ENCODE measurements at regions not wholly inside any gene's neighbourhood (a gene's known extent, or its start where the extent isn't known, plus 50 kb on each side); places are given as distances from the start of the nearest gene placed in this dataset.
"Not testable (repeated sequence)": the region's sequence is repeated elsewhere in the genome, so short reads cannot be mapped to it uniquely, and the experiment has no call there.

DNA sequence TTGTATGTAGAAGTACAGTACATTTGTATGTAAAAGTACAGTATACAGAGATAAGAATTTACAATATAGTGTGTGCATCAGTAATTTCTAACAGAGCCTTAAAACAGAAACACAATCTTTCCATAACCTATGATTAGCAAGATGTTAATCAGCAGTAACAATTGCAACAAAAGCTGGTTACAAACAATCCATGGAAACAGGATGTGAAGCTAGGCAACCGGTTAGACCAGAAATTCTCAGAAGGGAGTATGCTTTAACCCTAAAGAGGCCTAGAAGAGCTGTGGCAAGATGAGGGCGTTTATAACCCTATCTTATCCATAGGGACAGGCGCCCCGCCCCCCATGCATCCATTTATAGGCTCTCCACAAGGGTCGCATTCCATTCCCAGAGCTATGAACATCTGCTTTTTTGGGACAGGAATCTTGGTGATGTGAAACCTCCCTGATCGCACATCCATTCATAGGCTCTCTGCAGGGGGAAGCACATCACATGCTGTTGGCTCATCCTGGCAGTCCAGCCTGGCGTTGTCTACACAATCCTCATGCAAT lies 180.3 kb downstream of the PDGFRA start:
- DNase-seq, result not testable (repeated sequence)

DNA sequence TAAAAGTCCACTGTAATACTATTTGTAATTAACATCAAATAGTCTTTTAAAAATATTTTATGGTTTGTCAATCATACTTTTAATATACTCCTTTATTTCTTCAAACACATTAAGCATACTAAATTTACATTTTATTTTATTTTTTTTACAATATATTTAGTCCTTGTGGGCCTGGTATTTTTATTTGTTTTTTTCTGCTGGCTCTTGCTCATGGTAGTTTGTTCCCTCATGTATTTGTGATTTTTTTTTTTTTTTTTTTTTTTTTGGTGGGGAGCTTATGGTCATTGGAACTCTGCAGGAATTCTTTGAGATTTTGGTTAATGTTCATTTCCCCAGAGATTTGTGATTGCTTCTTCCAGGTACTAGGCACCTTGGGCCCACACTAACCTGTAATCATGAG lies 185.5 kb downstream of the PDGFRA start:
- no peak for DNase-seq

DNA sequence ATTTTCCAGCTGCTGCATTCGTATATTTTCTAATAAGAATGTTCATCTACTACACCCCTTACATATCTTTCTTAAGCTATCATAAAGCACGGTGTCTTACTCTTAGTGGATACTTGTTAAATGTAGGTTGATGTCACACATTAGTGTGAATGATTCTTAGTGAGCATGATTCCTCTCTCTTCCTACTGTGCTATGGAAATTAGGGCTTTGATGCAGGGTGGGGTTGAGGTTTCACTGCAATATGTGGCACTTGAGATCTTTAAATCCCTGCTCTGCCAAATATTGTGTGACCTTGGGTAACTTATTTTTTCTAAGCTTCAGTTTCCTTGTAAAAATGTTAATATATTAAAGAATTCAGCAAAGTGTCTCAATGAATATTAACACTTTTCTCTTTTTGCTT lies 188.4 kb downstream of the PDGFRA start:
- DNase-seq, result no peak

DNA sequence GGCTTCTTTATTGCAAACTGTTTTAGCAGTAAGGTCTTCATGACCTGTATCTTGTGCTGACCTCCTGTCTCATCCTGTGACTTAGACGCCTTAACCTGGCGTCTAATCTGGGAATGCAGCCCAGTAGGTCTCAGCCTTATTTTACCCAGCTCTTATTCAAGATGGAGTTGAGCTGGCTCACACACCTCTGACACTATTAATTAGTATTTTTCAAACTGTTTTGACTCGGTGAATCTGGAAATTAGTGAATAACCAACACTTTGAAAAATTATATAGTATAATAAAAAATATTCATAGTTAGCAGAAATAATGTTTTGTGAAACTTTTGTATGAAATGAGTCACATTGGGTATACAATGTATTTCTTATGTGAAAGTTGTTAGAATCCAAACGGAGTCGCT lies 189.4 kb downstream of the PDGFRA start:
- no peak for DNase-seq

DNA sequence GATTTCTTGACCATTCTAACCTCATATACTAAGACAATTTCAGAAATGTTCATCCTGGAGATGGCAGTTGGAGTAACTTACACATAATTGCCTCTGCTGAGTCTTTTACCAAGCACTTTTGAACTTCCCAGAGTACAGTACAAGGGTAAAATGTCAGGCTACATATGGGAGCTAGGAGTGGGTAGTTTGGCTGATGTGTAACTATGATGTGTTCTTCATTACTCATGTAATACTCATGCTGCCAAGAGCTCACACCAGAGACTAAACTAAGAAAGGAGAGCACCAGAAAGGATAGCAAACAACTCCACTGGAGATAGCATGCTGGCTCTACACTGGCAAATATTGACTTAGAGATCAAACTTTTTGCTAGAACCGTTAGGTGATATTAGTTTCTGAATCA lies 194.0 kb downstream of the PDGFRA start:
- no peak for DNase-seq

DNA sequence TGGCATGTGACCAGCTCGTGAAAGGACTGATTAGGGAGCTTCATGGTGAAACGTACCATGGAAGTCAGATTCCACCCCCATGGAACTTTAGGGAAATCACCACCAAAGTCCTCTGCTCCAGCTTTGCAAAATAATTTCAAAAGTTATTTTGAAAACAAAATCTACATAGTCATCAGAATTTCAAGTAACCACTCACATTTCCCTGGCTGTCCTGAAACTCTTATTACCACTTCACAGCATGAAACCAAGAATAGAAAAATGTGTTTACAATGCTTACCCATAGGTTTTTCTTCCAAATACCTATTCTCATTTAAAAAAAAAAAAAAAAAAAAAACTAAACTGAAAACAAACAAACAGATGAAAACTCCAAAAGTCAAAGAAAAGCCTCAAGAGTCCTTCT lies 198.7 kb downstream of the PDGFRA start:
- DNase-seq, result no peak

DNA sequence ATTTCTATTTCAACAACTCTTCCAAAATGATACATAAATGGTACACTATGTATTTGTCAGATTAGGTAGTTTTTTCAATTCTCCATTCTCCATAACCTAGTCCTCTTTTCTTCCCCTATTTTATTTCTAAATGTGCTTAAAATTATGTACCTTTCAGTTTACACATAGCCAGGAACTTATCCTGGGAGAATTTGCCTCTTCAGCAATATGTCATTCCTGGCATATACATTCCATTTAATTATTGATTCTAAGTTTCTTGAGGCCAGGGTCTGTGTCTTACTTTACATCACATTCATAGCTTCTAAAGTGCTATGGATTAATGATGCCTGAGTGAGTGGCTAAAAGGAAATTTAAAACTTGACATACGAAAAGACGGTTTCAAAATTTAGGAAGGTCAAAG lies 199.8 kb downstream of the PDGFRA start:
- DNase-seq, result no peak

DNA sequence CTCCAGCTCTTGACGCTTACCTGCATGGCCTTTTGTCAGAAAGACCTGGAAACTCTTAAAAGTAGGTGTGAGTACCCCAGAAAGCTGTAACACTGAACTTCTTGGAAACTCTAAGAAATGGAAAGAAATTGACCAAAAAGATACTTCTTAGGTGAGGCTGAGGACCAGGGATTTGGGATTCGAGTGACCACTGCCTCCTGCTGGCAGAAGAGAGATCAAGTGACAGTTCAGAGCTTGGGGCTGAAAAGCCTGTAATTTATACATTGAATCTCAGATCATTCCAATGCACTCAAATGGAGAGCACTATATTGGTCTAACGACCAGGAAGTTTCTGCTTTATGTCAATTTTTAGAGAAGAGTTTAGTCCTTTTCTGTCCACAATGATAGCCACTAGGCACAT lies 204.6 kb downstream of the PDGFRA start:
- DNase-seq, result peak; percentile 37

DNA sequence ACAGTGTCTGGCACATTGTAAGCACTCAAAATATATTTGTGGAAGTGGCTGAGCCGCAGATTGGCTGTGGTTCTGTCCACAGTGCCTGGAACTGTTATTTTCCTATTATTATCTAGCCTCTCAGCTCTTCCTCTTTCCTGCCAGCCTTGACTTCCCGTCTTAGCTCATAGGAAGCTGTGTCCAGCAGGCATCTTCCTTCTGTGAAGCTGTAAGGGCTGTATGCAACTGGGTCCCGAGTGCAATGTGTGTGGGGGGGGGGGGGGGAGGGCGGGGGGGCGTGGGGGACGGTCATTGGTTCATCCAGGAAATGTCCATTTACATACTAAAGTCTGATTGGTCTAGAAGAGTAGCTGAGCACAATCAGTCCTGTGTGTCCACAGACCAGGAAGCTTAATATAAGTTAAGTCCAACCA lies 210.7 kb downstream of the PDGFRA start:
- peak; percentile 60 for DNase-seq

DNA sequence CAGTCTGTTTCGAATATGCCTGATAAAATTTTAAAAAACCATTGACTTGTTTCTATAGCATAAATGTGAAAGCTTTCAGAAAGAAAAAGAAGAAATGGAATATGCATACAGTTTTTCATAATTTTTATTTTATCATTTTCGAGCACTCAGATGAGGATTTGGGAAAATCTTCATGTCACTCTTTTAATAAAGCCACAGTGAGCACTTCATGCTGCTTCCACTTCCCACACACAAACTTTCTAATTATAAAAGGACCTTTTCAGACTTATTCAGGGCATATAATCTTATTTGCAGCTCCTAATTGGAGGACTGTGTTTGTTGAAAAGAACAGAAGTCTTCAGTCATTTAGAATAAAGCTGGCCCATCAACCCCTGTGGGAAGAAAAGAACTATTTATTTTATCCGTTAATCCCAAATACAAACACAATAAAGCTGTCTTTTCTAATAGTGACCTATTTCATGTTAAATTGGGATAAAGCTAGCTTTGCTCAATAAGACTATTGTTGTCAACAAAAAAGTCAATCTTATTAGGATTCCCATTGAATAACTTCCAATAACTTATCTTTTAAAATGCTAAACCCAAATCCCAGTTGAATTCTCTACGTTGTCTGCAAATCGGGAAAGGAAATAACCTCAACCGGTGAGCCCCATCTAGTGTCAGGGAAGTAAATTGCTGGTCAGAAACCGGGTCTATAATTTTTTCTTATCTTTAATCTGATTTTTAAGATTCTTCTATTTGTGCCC lies 211.5 kb downstream of the PDGFRA start:
- DNase-seq, result peak; percentile 65

DNA sequence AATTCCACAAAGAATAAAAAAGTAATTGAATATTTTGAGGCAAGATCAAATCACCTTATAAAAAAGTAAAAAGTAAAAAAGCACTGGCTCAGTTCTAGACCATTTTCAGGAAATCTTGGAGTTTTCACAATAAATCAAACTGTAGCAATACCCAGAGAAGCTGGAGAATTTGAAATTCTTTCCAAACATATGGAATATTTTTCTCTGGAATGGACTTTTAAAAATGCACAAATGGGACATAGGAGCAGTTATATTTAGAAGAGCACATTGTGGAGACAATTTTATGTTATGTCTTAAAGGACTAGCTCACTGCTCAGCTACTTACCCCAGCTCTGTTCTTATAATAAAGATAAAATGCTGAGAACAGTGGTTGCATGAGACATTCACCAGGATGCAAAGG lies 211.9 kb upstream of the KIT start:
- DNase-seq, result no peak

DNA sequence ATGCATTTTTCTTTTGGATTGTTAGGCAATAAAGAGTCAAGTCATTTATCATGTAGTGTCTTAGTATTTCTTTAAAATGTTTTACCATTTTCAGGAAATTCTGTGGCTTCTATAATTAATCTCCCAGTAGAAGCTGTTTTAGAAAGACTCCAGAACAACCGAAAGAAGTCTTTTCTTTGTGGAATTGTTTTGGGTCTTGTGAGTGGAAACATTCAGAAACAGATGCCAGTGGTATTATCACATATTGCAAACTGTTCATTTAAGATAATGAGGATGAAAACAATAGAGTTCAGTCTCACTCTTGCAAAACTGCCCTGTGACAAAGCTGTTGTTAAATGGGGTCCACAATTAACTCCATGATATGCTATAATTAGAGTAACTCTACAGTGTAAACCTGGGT lies 211.2 kb upstream of the KIT start:
- DNase-seq, result peak; percentile 54

DNA sequence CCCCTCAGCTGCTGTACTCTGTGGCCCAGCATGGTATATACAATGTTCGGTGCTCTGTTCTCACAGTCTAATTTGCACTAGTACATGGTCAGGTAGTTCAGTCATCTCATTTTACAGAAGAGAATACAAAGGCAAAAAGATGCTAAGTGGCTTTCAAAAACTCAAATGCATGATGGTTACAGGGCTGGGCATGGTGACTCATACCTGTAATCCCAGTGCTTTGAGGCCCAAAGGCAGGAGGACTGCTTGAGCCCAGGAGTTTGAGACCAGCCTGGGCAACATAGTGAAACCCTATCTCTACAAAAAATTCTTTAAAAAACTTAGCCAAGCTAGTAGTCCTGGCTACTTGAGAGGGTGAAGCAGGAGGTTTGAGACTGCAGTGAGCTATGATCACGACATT lies 210.5 kb upstream of the KIT start:
- no peak for DNase-seq

DNA sequence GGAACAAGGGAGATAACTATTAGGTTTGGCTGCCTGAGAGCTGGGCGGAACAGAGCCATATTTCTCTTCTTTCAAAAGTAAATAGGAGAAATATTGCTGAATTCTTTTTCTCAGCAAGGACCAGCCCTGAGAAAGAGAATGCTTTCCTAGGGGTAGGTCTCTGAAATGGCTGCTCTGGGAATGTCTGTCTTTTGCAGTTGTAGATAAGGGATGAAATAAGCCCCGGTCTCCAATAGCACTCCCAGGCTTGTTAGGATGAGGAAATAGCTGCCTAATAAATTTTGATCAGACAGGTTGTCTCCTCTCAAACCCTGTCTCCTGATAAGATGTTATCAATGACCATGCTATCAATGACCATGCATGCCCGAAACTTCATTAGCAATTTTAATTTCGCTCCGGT lies 207.8 kb upstream of the KIT start:
- DNase-seq, result no peak

DNA sequence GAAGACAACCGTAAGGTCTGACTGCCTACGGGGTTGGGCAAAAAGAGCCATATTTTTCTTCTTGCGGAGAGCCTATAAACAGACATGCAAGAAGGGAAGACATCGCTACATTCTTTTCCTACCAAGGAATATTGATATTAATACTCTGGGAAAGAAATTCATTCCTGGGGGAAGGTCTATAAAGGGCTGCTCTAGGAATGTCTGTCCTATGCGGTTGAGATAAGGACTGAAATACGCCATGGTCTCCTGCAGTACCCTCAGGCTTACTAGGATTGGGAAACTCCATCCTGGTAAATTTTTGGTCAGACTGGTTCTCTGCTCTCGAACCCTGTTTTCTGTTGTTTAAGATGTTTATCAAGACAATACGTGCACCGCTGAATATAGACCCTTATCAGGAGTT lies 190.8 kb upstream of the KIT start:
- DNase-seq, result not testable (repeated sequence)

DNA sequence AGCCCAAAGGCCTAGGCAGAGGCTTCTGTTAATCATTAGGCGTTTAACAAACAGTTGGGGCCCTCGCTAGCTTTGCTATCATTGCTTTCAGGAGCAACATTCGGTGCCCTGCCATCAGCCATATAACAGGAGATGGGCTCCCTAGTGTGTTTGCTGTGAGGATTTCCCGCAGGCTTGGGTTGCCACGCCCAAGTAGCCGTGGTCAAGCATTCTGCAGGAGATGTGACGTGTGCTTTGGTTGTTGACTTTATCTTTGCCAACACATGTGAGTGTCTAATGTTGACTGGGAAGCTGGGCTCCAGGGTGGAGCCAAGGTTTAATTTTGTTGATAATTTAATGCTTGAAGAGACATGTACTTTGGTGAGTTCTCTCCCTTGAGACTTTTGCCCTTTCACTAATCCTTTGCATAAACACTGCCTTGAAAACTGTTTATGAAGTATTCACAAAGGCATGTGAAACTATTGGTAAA lies 184.6 kb upstream of the KIT start:
- DNase-seq, result peak; percentile 98

DNA sequence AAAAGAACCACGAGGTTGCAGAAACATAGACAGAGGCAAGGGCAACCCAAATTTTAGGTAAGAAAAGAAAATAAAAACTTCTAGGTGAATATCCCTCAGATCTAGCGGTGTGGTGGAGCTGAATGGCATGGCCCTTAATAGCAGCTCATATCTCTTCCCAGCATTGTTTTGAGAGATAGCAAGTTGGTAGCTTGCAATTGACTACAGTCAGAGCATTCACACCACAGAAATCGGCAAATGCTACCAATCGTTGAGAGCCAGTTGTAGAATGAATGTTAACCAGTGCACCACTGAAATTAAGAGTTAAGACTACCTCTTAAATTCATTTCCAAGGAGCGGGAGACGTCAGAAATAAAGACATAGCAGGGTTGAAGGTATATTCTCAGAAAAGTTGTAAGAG lies 184.0 kb upstream of the KIT start:
- peak; percentile 83 for DNase-seq

DNA sequence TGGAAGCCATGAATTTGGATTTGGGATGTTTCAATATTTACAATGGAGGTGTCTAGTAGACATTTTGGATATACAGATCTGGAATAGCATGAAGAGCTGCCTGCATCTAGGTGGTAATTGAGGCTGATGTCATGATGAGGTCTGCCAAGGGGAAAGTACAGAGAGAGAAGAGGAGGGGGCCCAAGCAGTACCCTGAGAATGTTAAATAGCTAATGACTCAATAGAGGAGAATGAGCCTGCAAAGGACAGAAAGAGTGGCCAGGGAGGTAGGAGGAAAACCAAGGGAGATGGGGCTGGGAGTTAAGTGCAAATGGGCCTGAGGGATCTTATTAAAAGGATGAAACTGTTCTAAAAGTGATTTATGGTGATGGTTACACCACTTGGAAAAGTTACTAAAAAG lies 182.2 kb upstream of the KIT start:
- no peak for DNase-seq

DNA sequence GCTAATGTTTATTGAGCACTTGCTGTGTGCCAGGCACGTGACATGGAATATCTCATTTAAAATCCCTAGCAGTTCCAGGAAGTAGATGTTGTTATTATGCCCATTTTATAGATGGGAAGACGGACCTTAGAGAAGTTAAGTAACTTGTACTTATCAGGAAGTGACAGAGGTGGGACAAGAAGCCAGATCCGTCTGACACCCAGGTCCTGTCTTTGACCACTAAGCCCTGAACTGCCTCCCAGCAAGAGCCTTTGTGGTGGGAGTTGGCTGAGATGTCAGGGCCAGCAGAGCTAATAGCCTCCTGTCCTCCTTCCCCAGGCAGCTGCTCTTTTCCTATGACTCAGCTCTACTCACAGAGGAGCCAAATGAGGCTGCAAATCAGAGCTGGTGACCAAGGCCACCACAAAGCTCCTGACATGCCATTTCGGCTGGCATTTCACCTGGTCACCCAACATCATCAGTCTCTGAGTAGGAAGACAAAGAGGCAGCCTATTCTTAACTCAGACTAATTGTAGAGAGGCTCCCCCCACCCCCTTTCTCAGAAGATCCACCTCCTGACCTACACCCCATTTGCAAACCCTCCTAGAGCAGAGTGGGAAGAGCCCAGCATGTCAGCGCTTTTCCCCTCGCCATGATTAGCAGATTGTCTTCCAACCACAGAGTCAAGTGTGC lies 175.1 kb upstream of the KIT start:
- peak; percentile 50 for DNase-seq

DNA sequence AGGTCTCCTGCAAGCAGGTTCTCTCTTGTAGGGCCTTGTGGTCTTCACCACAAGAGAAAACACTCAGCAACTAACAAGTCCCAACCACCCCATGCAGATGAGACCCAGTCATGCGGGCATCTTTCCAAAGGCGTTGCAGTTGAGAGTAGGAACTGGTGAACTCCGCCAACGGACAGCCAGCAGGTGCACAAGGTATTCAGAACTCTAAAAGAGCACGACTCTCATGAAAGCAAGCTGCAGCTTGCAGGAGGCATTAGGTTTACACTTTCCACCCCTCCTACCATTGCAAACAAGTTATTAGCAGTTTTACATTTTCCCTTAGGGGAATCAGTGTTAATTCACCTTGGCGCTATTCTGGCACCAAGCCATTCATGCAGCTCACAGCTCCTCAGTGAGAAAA lies 173.4 kb upstream of the KIT start:
- DNase-seq, result no peak

DNA sequence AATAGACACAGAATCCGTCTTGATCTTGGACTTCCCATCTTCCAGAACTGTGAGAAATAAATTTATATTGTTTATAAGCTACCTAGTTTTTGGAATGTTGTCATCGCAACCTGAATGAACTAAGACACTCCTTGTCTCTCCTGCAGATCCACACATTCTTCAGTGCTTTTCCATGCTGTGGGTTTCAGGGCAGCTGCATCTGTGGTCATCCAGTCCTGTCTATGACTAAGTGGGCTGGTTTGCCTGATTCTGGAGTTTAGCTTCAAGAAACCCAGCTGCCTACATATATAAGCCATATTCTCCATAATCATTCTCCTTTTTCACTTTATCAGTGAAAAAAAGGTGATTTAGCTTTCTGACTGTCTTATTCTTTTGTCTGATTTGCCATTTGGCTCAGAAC lies 170.3 kb upstream of the KIT start:
- DNase-seq, result no peak

DNA sequence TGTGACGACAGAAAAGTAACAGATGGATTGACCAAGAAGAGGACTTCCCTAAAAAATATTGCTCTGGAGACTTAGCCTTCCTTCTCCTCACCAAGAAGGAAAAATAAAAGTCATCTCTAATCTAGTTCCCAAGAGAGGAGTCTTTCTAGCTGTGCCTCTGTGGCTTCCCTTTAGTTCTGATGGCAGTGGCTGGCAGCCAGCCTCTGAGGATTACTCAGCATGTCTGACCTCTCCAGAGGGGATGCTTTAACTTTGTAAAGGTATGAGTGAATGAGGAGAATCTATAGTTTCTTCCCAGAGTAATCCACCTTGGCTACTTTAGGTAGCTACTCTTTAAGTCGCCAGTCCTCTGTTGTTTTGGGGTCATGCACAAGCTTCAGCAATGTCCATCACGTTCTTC lies 163.9 kb upstream of the KIT start:
- DNase-seq, result peak; percentile 33

DNA sequence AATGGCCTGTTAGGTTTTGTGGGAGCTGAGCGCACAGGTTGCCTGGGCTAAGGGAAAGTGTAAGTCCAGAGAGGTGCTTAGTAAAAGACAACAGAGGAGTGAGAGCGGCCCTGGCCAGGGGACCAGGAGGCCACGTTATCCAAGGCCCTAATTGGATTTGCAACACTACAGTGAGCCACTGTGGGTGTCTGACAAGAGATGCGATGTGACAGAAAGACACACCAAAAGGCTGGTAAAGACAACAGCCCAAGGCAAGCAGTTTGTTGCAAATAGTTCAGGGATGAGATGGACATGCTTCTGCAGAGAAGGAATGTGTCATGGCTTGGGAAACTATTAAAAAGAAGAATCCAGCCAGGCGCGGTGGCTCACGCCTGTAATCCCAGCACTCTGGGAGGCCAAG lies 162.7 kb upstream of the KIT start:
- no peak for DNase-seq

DNA sequence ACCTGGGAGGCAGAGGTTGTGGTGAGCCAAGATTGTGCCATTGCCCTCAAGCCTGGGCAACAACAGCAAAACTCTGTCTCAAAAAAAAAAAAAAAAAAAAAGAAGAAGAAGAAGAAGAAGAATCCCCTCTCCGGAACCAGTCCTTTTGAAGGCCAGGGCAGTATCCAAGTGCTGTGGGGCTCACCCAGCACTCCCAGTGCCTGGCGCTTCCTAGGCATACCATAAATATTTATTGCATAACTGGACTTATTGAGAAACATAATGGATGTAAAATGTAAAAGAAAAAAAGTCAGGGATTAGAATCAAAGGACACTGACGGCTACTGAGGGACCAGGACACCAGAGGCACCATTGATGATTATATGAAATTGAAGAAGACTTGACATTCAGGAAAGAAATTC lies 162.1 kb upstream of the KIT start:
- DNase-seq, result no peak

DNA sequence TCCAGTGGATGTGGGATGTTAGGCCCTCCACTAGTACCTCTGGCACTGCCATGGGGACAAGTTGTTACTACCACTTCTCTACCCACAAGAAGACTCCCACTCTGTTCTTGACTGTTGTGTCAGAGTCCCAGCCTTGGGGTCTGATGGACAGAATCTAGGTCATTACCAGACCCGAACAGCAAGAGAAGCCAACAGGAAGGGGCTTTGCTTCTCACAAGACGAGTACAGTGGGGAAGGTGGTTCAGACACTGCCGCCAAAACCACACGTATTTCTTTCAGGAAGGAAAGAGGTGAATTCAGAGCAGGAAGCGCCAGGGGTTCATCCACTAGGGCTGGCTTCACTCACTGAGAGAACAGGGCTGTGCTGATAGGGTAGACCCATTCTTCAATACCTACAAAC lies 161.3 kb upstream of the KIT start:
- DNase-seq, result no peak
